ENCODE measurements at regions not wholly inside any gene's neighbourhood (a gene's known extent, or its start where the extent isn't known, plus 50 kb on each side); places are given as distances from the start of the nearest gene placed in this dataset.

DNA sequence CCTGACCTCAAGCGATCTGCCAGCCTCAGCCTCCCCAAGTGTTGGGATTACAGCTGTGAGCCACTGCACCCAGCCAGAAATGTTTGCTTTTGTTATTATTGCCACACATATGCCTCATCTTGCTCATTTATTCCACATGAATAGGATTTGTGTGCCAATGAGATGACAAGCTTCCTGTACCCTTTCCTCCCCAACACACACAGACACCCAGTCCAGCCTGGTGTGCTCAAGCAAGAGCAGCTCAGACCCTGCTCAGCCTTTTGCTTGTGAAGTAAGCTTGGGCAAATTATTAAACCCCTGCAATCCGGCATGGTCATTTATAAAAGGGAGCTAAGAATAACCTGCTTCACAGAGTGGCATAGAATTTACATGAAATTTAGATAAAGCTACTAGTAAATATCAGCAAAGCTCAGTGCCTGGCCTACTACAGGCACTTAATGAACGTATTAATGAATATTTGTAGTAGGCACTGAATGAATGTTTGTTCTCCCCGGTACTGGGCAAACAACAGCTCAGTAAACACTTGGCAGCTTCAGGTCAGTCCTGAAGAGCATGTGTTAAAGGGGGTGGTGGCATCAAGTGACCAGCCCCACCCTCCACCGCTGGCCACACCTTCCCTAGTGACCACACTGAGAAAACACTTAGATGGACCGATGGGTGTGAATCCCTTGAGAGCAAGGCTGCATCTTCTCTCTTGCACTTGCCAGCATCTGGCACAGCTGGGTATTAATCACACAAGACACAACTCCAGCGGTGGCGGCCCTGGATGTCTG, 280.2 kb downstream of the SRBD1 start:
- TF ChIP-seq, protein P1, sequence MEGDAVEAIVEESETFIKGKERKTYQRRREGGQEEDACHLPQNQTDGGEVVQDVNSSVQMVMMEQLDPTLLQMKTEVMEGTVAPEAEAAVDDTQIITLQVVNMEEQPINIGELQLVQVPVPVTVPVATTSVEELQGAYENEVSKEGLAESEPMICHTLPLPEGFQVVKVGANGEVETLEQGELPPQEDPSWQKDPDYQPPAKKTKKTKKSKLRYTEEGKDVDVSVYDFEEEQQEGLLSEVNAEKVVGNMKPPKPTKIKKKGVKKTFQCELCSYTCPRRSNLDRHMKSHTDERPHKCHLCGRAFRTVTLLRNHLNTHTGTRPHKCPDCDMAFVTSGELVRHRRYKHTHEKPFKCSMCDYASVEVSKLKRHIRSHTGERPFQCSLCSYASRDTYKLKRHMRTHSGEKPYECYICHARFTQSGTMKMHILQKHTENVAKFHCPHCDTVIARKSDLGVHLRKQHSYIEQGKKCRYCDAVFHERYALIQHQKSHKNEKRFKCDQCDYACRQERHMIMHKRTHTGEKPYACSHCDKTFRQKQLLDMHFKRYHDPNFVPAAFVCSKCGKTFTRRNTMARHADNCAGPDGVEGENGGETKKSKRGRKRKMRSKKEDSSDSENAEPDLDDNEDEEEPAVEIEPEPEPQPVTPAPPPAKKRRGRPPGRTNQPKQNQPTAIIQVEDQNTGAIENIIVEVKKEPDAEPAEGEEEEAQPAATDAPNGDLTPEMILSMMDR (IDR thresholded peaks at IDR 0.05; ENCODE audit: insufficient read depth, low read length) = no peak
- no peak for TF ChIP-seq POLR2AphosphoS5 (IDR thresholded peaks at IDR 0.05; ENCODE audit: low read depth)
